T-cell (primary cell): ENCODE measurements at regions not wholly inside any gene's neighbourhood (a gene's known extent, or its start where the extent isn't known, plus 50 kb on each side); places are given as distances from the start of the nearest gene placed in this dataset.

Source experiments
- ATAC-seq, 4 experiments: fragments of 200-7000 bp in 3 of 4; fragments of 150-1000 bp in 1 of 4; cut with Tn5 transposase; replicated peaks in 1 of 4; 1 replicate in 3 of 4; 2 replicates in 1 of 4; pipeline ENCODE4 v1.10.0; 2021; ENCODE audit warnings: moderate library complexity in 3 of 4, mild to moderate bottlenecking in 2 of 4, moderate number of reproducible peaks in 1 of 4
- CTCF ChIA-PET, 2 donors: fragments of 300-600 bp; sonication (Branson Sonifier 250); formaldehyde crosslinking; loops; one replicate each; lab custom pipeline; 2022; ENCODE audit warnings: antibody characterized with exemption in 2 of 2; lab: Charles Lee
- POLR2A ChIA-PET, 2 donors: fragments of 300-600 bp; sonication (Branson Sonifier 250); formaldehyde crosslinking; loops; one replicate each; lab custom pipeline; 2022; ENCODE audit warnings: antibody characterized with exemption in 2 of 2; lab: Charles Lee
- DNase-seq, 35 experiments: peaks; one replicate each; pipeline versions ENCODE4 v3.0.0 to v3.0.0-alpha.2; 2013 to 2023
- H3K27ac ChIP-seq: one replicate; pipeline ENCODE4 v1.5.1; 2013; ENCODE audit warnings: low read length
- H3K27me3 ChIP-seq, 2 experiments: replicated peaks in 1 of 2; 1 replicate in 1 of 2; 2 replicates in 1 of 2; pipeline versions ENCODE4 v1.6.1 to v1.7.0; 2013; ENCODE audit warnings: low read length in 1 of 2, mixed read lengths in 1 of 2; ENCODE audit not compliant: control insufficient read depth in 2 of 2, insufficient read depth in 2 of 2; ENCODE audit errors: extremely low read depth in 1 of 2
- H3K36me3 ChIP-seq, 2 donors: 1 replicate in 1 of 2; 2 replicates in 1 of 2; pipeline versions ENCODE4 v1.6.1 to v1.7.0; 2013; ENCODE audit warnings: low read length in 1 of 2; ENCODE audit not compliant: control insufficient read depth in 2 of 2, insufficient read depth in 1 of 2; ENCODE audit errors: extremely low read depth in 1 of 2
- H3K4me1 ChIP-seq, 2 experiments: 1 replicate in 1 of 2; 2 replicates in 1 of 2; pipeline versions ENCODE4 v1.6.1 to v1.7.0; 2013; ENCODE audit warnings: low read length in 2 of 2, mixed read lengths in 1 of 2; ENCODE audit not compliant: insufficient read depth in 2 of 2, control insufficient read depth in 1 of 2; ENCODE audit errors: extremely low read depth in 1 of 2
- H3K4me3 ChIP-seq, 2 donors: 1 replicate in 1 of 2; 2 replicates in 1 of 2; pipeline versions ENCODE4 v1.5.1 to v1.7.0; 2013; ENCODE audit warnings: mild to moderate bottlenecking in 2 of 2, low read length in 1 of 2, moderate library complexity in 1 of 2; ENCODE audit not compliant: control insufficient read depth in 1 of 2; ENCODE audit errors: extremely low read depth in 1 of 2
- H3K9me3 ChIP-seq: 2 replicates; pipeline ENCODE4 v1.7.0; 2013
- H3K27ac Mint-ChIP-seq, 2 donors: one replicate each; pipeline ENCODE4 v1.8.0; 2020 to 2021; ENCODE audit warnings: mild to moderate bottlenecking in 2 of 2, mixed read lengths in 2 of 2
- H3K27me3 Mint-ChIP-seq, 2 donors: one replicate each; pipeline ENCODE4 v1.8.0; 2021 to 2022; ENCODE audit warnings: mixed read lengths in 2 of 2
- H3K36me3 Mint-ChIP-seq: one replicate; pipeline ENCODE4 v1.8.0; 2021; ENCODE audit warnings: mixed read lengths
- H3K4me1 Mint-ChIP-seq, 3 donors: one replicate each; pipeline ENCODE4 v1.8.0; 2020 to 2022; ENCODE audit warnings: mixed read lengths in 3 of 3, mild to moderate bottlenecking in 1 of 3
- H3K4me3 Mint-ChIP-seq, 3 donors: one replicate each; pipeline ENCODE4 v1.8.0; 2020 to 2022; ENCODE audit warnings: mild to moderate bottlenecking in 3 of 3, mixed read lengths in 3 of 3, moderate library complexity in 3 of 3
- H3K9me3 Mint-ChIP-seq, 3 donors: one replicate each; pipeline ENCODE4 v1.8.0; 2020 to 2022; ENCODE audit warnings: mixed read lengths in 3 of 3
- WGBS: methylation state at CpG from one replicate; pipeline ENCODE4 v1.1.5; 2013; ENCODE audit warnings: missing lambda C conversion rate; ENCODE audit not compliant: insufficient coverage; 5-methylcytosine and 5-hydroxymethylcytosine counted together

DNA sequence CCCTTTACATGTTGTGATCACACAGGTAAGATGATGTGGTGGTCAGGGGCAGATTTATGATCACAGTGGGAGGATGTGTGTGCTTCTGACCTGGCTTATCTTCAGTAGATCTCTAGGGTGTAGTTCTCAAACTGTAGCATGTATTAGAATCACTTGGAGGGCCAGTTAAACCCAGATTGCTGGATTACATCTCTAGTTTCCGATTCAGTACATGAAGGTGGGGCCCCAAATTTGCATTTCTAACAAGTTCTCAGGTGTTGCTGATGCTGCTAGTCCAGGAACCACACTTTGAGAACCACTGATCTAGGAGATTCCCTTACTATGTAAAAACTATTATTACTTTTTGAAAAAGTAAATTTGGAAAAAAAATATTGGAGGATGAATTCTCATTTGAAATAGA is 199.3 kb upstream of the GOLIM4 start:
- DNase-seq (no peak), ATAC-seq (no peak)
- Mint-ChIP-seq H3K27me3 (no peaks in the 10 kb centered on the region), H3K4me1 (no peaks in the 10 kb centered on the region), H3K36me3 (no peaks in the 10 kb centered on the region), H3K4me3 (no peak overlapping the region), H3K27ac (no peak overlapping the region), H3K9me3 (peaks cover 0 to 2% (median 0%) of the 10 kb centered on the region in 3 donors)
- Histone ChIP-seq H3K27ac (no peak overlapping the region), H3K4me3 (no peak overlapping the region), H3K4me1 (no peaks in the 10 kb centered on the region), H3K9me3 (no peaks in the 10 kb centered on the region), H3K36me3 (no peaks in the 10 kb centered on the region), H3K27me3 (no peaks in the 10 kb centered on the region)
- ChIA-PET POLR2A (interaction anchor here in 1 of 2 donors (0.7 kb wide), 1 partner anchor 69 kb away, joined by 3 read pairs; no protein-coding TSS in a partner anchor), CTCF (no interaction called here)
- 60% methylated on average over 1 of the region's 1 CpG for WGBS

GRCh38 chr3:168292296-168292695 is 196.6 kb upstream of the GOLIM4 start:
- DNase-seq, result no peak
- H3K4me3 Mint-ChIP-seq, result no peak overlapping the region
- no peak overlapping the region for H3K4me3 ChIP-seq
- no peak overlapping the region for H3K27ac Mint-ChIP-seq
- no peaks in the 10 kb centered on the region for H3K36me3 Mint-ChIP-seq
- H3K27ac ChIP-seq, result no peak overlapping the region
- ATAC-seq, result no peak
- H3K27me3 ChIP-seq, result no peaks in the 10 kb centered on the region
- H3K27me3 Mint-ChIP-seq, result no peaks in the 10 kb centered on the region
- POLR2A ChIA-PET, result no interaction called here
- no peaks in the 10 kb centered on the region for H3K4me1 Mint-ChIP-seq
- H3K4me1 ChIP-seq, result no peaks in the 10 kb centered on the region
- CTCF ChIA-PET, result no interaction called here
- H3K9me3 ChIP-seq, result no peaks in the 10 kb centered on the region
- no peaks in the 10 kb centered on the region for H3K9me3 Mint-ChIP-seq
- H3K36me3 ChIP-seq, result no peaks in the 10 kb centered on the region

GRCh38 chr3:168289471-168290008 is 193.8 kb upstream of the GOLIM4 start:
- ChIA-PET POLR2A (no interaction called here), CTCF (no interaction called here)
- H3K36me3 Mint-ChIP-seq, result no peaks in the 10 kb centered on the region
- H3K4me3 Mint-ChIP-seq, result no peak overlapping the region
- DNase-seq, result no peak
- Histone ChIP-seq H3K27me3 (no peaks in the 10 kb centered on the region), H3K36me3 (no peaks in the 10 kb centered on the region), H3K27ac (no peak overlapping the region), H3K9me3 (no peaks in the 10 kb centered on the region), H3K4me1 (no peaks in the 10 kb centered on the region), H3K4me3 (no peak overlapping the region)
- H3K27ac Mint-ChIP-seq, result no peak overlapping the region
- H3K4me1 Mint-ChIP-seq, result no peaks in the 10 kb centered on the region
- no peak for ATAC-seq
- H3K9me3 Mint-ChIP-seq, result no peaks in the 10 kb centered on the region
- WGBS, result 73% methylated on average over 3 of the region's 4 CpGs
- H3K27me3 Mint-ChIP-seq, result no peaks in the 10 kb centered on the region

- H3K4me3 ChIP-seq, result no peak overlapping the region
- ATAC-seq, result no peak
- H3K36me3 ChIP-seq, result no peaks in the 10 kb centered on the region
- no peak for DNase-seq
- Mint-ChIP-seq H3K36me3 (no peaks in the 10 kb centered on the region), H3K4me3 (no peak overlapping the region), H3K27ac (no peak overlapping the region), H3K4me1 (no peaks in the 10 kb centered on the region), H3K27me3 (no peaks in the 10 kb centered on the region), H3K9me3 (no peaks in the 10 kb centered on the region)
- WGBS, result 100% methylated on average over 1 of the region's 5 CpGs
- H3K4me1 ChIP-seq, result no peaks in the 10 kb centered on the region
- ChIA-PET CTCF (no interaction called here), POLR2A (no interaction called here)
- no peaks in the 10 kb centered on the region for H3K9me3 ChIP-seq
- no peaks in the 10 kb centered on the region for H3K27me3 ChIP-seq
- H3K27ac ChIP-seq, result no peak overlapping the region
These were observed 193.0 kb upstream of the GOLIM4 start for GRCh38 chr3:168288511-168289401.

- Histone ChIP-seq H3K4me1 (no peaks in the 10 kb centered on the region), H3K4me3 (no peak overlapping the region), H3K27ac (no peak overlapping the region), H3K27me3 (no peaks in the 10 kb centered on the region), H3K36me3 (no peaks in the 10 kb centered on the region), H3K9me3 (no peaks in the 10 kb centered on the region)
- DNase-seq (no peak), ATAC-seq (no peak)
- Mint-ChIP-seq H3K27me3 (no peaks in the 10 kb centered on the region), H3K9me3 (no peaks in the 10 kb centered on the region), H3K4me3 (no peak overlapping the region), H3K4me1 (no peaks in the 10 kb centered on the region), H3K36me3 (no peaks in the 10 kb centered on the region), H3K27ac (no peak overlapping the region)
- POLR2A ChIA-PET, result no interaction called here
- CTCF ChIA-PET, result no interaction called here
- 100% methylated on average over 1 of the region's 2 CpGs for WGBS
These were observed 189.8 kb upstream of the GOLIM4 start for GRCh38 chr3:168285506-168285905.

DNA sequence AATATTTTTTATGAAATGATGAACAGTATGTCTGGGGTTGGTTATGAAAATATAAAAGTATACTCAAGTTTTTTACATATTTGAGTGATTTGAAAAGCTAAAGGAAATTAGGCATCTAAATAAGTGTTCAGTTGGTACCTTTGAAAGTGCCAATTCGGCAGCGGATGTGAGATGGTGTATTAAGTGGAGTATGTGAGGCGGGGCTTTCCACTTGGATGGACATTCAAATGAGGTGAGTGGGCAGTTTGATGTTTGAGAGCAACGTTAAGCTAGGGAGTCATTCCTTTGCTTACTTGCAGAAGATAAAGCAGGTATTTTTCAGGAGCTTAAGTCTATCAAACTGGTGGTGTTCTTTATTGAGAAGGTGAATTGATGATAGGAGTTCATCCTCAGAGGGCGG is 189.0 kb upstream of the GOLIM4 start:
- WGBS, result 84% methylated on average over 4 of the region's 5 CpGs
- H3K4me3 Mint-ChIP-seq, result no peak overlapping the region
- no peaks in the 10 kb centered on the region for H3K4me1 Mint-ChIP-seq

More for the DNA sequence above, 189.0 kb upstream of the GOLIM4 start:
- Mint-ChIP-seq H3K27me3 (no peaks in the 10 kb centered on the region), H3K9me3 (no peaks in the 10 kb centered on the region), H3K27ac (no peak overlapping the region), H3K36me3 (no peaks in the 10 kb centered on the region)
- Histone ChIP-seq H3K27ac (no peak overlapping the region), H3K4me1 (no peaks in the 10 kb centered on the region), H3K36me3 (no peaks in the 10 kb centered on the region), H3K27me3 (no peaks in the 10 kb centered on the region), H3K4me3 (no peak overlapping the region), H3K9me3 (no peaks in the 10 kb centered on the region)
- DNase-seq, result no peak
- ChIA-PET CTCF (no interaction called here), POLR2A (no interaction called here)
- no peak for ATAC-seq
